ENCODE measurements at regions not wholly inside any gene's neighbourhood (a gene's known extent, or its start where the extent isn't known, plus 50 kb on each side); places are given as distances from the start of the nearest gene placed in this dataset.
A peak's percentile ranks its signal among the peaks of the same experiment; 100 is the strongest.

GRCh38 chr16:16881814-16882213 lies 502.9 kb downstream of the NPIPA7 start:
- H3K23ac ChIP-seq (ENCODE audit: insufficient read length): no peak overlapping the region
- no peak overlapping the region for H3K18ac ChIP-seq (ENCODE audit: extremely low read depth, low read length)
- H2BK20ac ChIP-seq (ENCODE audit: low read length): no peak overlapping the region
- H3K4me1 ChIP-seq (replicated peaks in 1 of 4; ENCODE audit: control insufficient read depth in 3 of 4, insufficient read depth in 4 of 4, low read length in 3 of 4): peaks cover 0 to 6% (median 4%) of the 10 kb centered on the region in 4 experiments; a peak in 4 of 7 replicates
- no peak overlapping the region for H4K8ac ChIP-seq (ENCODE audit: extremely low read depth, insufficient read depth, low read length)
- 67% methylated on average over 7 of the region's 7 CpGs; no CpG with 5 or more reads in 1 of the 2 experiments for WGBS, 2 experiments (ENCODE audit: extremely low coverage in 1 of 2, insufficient coverage in 1 of 2, insufficient read length in 1 of 2, insufficient replicate concordance in 2 of 2, low coverage in 1 of 2, low lambda C conversion rate in 2 of 2, missing lambda C conversion rate in 1 of 2)
- no peaks in the 10 kb centered on the region for H3K9me3 ChIP-seq (ENCODE audit: insufficient read depth in 2 of 2, low read depth in 1 of 2, low read length in 1 of 2)
- no peak overlapping the region for H3K4ac ChIP-seq (replicated peaks; ENCODE audit: insufficient read length, low read depth, low read length)
- no peak for FAIRE-seq
- H3K79me1 ChIP-seq (ENCODE audit: low read depth, low read length): no peaks in the 10 kb centered on the region
- peak in 1 of 2 experiments; percentile 46 for DNase-seq (ENCODE audit: low read depth in 1 of 2, low spot score in 2 of 2)
- H3K79me2 ChIP-seq (ENCODE audit: control insufficient read depth in 1 of 2, insufficient read depth in 2 of 2, low read length in 2 of 2): no peaks in the 10 kb centered on the region
- no peak overlapping the region for H3K4me3 ChIP-seq (ENCODE audit: extremely low read depth in 1 of 4, insufficient read depth in 2 of 4, low read depth in 3 of 4, low read length in 4 of 4)
- no peak overlapping the region for H3K14ac ChIP-seq (ENCODE audit: insufficient read length)
- peak overlapping the region; percentile 17; the same call in 1 of the 2 replicates for H2AFZ ChIP-seq (ENCODE audit: low read length)
- H2AK5ac ChIP-seq (ENCODE audit: low read depth, low read length): no peak overlapping the region
- no peak overlapping the region for H3K4me2 ChIP-seq (ENCODE audit: insufficient read depth in 1 of 2, low read depth in 2 of 2, low read length in 2 of 2)
- TF ChIP-seq USF2 (IDR thresholded peaks at IDR 0.05; ENCODE audit: low read length) (no peak), CBX5 (IDR thresholded peaks at IDR 0.05; ENCODE audit: low read depth, low read length) (no peak), RAD21 (IDR thresholded peaks at IDR 0.05 in 1 of 2, conservative IDR thresholded peaks at IDR 0.05 in 1 of 2; ENCODE audit: low read depth in 2 of 2, low read length in 2 of 2) (peak; percentile 62 to 69), CTCF (IDR thresholded peaks at IDR 0.05; ENCODE audit: control extremely low read depth in 1 of 3, insufficient read depth in 1 of 3, low read depth in 1 of 3, low read length in 3 of 3) (peak; percentile 18 to 64 (median 37)), RBBP5 (IDR thresholded peaks at IDR 0.05; ENCODE audit: borderline replicate concordance, low read depth, low read length) (no peak), POLR2AphosphoS5 (IDR thresholded peaks at IDR 0.05; ENCODE audit: low read depth, low read length) (no peak), TEAD4 (IDR thresholded peaks at IDR 0.05; ENCODE audit: low read depth, low read length) (no peak)
- no peaks in the 10 kb centered on the region for H3K27me3 ChIP-seq (replicated peaks in 1 of 4; ENCODE audit: control insufficient read depth in 3 of 4, extremely low read depth in 1 of 4, insufficient read depth in 3 of 4, low read length in 3 of 4)
- H2BK15ac ChIP-seq (ENCODE audit: low read length): no peak overlapping the region
- H2BK12ac ChIP-seq (ENCODE audit: low read depth, low read length): no peak overlapping the region
- no peak overlapping the region for H4K91ac ChIP-seq (replicated peaks; ENCODE audit: insufficient read length, low read length)
- no peak overlapping the region for H3K9ac ChIP-seq (replicated peaks in 1 of 4; ENCODE audit: extremely low read depth in 1 of 4, low read depth in 3 of 4, low read length in 3 of 4)
- ChIA-PET POLR2A (ENCODE audit: partially characterized antibody) (no interaction called here), CTCF (ENCODE audit: partially characterized antibody) (interaction anchor here (1.0 to 5.1 kb wide), 6 partner anchors 10 to 297 kb away, joined by 3 to 25 read pairs (median 6); no protein-coding TSS in a partner anchor)
- H3K27ac ChIP-seq (ENCODE audit: low read depth, low read length): no peak overlapping the region
- H3K23me2 ChIP-seq (ENCODE audit: low read depth, low read length): no peaks in the 10 kb centered on the region
- no peak overlapping the region for H4K5ac ChIP-seq (ENCODE audit: insufficient read length, low read depth, low read length)
- no peaks in the 10 kb centered on the region for H3K36me3 ChIP-seq (ENCODE audit: control insufficient read depth in 2 of 4, insufficient read depth in 4 of 4, low read length in 3 of 4)
- no peak overlapping the region for H2BK120ac ChIP-seq (replicated peaks; ENCODE audit: low read depth, low read length)
- H2BK5ac ChIP-seq (ENCODE audit: low read depth, low read length): no peak overlapping the region
- H4K20me1 ChIP-seq (replicated peaks in 1 of 2; ENCODE audit: control insufficient read depth in 1 of 2, insufficient read depth in 2 of 2, low read length in 2 of 2): no peaks in the 10 kb centered on the region
- H3K56ac ChIP-seq (replicated peaks; ENCODE audit: insufficient read length, low read depth, low read length): no peak overlapping the region

Data from H1 (cell line).